GM21515 (cell line): ENCODE measurements at regions not wholly inside any gene's neighbourhood (a gene's known extent, or its start where the extent isn't known, plus 50 kb on each side); places are given as distances from the start of the nearest gene placed in this dataset.
"Not testable (repeated sequence)": the region's sequence is repeated elsewhere in the genome, so short reads cannot be mapped to it uniquely, and the experiment has no call there.

ENCODE experiments used
- ATAC-seq: cut with Tn5 transposase; IDR thresholded peaks from one replicate; pipeline ENCODE4 v1.9.1; 2021; ENCODE audit not compliant: unreplicated experiment

DNA sequence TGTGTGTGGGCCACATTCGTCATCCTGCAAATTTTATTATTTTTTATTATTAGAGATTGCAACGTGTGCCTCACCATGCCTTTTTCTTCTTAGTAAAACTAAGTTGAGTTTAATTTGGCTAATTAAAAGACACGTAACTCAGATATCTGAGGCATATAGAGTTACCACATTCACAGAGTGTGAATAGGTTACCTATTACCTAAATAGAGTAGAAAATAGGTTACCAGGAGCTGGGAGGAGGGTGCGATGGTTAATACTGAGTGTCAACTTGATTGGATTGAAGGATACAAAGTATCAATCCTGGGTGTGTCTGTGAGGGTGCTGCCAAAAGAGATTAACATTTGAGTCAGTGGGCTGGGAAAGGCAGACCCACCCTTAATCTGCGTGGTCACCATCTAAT is 116.3 kb upstream of the CARD11 start:
- ATAC-seq, result not testable (repeated sequence)

DNA sequence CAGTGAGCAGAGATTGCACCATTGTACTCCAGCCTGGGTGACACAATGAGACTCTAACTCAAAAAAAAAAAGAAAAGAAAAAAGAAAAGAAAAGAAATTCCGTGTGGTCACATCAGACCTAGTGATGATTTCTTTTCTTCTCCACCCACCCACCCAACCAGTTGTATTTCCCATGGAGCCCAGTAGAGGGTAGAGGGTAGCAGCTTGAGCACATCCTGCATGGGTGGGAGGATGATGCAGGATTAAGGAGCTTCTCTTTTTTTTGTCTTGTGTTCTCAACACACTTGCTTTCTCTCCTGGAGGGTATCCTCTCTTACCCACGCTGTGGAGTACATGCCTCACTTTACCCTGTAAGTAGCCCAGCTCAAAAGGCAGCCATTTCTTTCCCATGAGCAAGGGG is 118.6 kb upstream of the CARD11 start:
- ATAC-seq, result no peak

DNA sequence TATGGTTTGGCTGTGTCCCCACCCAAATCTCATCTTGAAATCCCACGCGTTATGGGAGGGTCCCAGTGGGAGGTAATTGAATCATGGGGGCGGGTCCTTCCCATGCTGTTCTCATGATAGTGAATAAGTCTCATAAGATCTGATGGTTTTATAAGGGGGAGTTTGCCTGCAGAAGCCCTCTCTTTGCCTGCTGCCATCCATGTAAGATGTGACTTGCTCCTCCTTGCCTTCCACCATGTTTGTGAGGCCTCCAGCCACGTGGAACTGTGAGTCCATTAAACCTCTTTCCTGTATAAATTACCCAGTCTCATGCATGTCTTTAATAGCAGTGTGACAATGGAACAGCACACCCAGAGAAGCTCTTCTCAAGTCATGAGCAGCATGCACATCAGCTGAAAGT is 119.1 kb upstream of the CARD11 start:
- not testable (repeated sequence) for ATAC-seq

DNA sequence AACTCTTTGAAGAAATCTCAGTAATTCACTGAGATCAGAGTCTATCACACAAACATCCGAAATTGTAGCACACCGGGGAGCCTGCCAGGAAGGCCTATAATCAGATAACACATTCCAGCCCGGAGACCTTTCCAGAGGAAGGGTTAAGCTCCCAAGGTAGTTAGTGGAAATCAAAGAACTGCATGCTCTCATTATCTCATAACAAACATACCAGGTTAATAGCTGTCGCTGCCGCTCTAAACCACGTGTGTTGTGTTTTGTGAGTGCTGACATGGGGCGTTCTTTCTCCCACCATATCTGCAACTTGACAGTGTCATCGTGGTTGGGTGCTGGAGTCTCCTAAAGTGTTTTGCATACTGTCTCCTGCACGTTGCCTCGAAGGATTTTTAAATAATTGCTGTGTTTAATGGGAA is 120.7 kb upstream of the CARD11 start:
- no peak for ATAC-seq

DNA sequence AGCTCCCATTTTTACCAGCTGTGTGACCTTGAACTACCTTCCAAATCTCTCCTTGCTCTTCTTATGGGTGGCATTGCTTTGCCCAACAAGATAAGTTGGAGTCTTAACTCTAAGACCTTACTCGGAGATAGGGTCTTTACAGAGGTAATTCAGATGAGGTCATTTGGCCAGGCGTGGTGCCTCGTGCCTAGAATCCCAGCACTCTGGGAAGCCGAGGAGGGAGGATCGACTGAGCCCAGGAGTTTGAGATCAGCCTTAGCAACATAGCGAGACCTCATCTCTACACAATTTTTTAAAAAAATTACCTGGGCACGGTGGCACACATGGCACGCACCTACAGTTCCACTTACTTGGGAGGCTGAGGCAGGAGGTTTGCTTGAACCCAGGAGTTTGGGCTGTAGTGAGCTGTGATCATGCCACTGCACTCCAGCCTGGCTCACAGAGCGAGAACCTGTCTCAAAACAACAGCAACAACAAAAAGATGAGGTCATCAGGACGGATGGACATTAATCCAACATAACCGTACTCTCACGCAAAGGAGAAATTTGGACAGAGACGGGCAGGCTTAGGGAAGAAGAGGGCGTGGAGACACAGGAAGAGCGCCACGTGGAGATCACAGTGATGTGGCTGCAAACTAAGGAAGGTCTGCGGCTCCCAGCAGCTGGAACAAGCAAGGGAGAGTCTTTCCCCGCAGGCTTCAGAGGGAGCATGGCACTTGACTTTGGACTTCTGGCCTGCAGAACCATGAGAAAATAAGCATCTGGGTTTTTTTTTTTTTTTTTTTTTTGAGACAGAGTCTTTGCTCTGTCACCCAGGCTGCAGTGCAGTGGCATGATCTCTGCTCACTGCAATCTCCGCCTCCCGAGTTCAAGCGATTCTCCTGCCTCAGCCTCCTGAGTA is 122.3 kb upstream of the CARD11 start:
- ATAC-seq, result no peak

DNA sequence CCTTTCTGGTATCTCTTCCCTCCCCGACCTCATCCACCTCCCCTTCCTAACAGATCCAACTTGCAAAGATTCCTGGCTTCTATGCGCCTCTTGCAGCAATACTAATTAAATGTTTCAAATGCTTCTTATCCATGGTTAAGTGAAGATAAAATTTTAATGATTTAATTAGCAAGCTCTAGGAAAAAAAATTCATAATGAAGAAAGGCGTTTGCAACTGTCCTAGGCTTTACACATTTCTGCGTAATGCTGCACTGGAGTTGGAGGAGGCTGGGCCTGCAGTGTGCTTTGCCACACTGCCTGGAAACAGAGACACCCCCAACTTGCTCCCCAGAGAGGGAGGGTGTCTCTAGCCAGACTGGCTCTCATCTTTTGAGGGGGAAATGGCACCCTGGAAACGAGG is 123.9 kb upstream of the CARD11 start:
- ATAC-seq, result no peak

DNA sequence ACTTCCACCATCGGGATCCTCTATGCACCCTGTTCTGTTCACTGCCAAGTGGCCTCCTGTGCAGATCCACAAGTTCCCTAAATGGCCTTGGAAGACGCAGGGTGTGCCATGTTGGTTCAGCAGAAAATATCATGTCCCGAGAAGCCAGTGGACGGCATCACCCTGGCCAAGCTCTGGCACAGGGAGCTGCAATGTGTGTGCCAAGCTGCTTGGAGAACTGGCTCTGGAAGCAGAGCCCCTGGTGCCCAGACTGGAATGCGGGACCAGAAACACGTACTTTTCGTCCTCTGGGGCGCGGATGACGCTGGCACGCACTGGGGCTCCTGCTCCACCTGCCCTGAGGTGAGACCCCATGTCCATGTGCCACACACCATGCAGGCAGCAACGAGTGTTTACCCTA is 124.7 kb upstream of the CARD11 start:
- no peak for ATAC-seq

DNA sequence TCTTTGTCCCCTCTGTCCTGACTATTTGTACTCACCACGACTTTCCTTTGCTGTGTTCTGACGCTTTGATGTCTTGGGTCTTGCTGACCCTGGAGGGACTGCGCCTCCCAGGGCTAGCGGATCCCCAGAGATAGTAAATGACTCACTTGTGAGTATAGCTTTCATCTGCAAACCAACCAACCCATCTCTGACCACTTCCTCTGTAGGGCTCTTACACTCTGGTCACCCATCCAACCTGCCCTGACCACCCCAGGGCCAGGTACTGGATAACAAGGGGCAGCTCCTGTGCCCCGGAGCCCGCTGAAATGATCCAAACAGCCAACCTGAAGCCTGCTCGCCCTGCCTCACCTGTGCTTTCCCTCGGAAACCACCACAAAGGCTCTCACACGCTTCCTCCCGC is 125.2 kb upstream of the CARD11 start:
- ATAC-seq, result no peak

DNA sequence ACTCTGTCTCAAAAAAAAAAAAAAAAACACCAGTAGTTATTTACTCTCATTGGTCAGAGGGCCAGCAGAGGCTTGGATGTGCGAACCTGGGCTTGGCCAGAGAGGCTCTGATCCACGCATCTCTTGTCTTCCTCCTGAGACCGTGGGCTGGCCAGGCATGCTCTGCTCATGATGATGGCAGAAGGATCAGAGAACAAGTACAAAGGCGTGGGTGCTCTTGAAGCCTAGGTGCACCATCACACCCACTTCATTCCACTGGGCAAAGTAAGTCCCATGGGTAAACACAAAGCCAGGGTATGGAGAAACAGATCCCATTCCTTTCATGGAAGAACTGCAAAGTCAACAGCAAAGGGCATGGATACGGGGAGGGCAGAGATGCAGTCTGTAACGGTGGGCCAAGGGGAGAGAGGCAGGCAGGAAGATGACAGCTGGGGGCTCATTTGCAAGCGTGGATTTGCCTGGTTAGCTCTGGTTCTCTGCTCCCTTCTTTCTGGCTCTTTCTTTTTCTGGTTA is 128.2 kb upstream of the SDK1 start:
- no peak for ATAC-seq

DNA sequence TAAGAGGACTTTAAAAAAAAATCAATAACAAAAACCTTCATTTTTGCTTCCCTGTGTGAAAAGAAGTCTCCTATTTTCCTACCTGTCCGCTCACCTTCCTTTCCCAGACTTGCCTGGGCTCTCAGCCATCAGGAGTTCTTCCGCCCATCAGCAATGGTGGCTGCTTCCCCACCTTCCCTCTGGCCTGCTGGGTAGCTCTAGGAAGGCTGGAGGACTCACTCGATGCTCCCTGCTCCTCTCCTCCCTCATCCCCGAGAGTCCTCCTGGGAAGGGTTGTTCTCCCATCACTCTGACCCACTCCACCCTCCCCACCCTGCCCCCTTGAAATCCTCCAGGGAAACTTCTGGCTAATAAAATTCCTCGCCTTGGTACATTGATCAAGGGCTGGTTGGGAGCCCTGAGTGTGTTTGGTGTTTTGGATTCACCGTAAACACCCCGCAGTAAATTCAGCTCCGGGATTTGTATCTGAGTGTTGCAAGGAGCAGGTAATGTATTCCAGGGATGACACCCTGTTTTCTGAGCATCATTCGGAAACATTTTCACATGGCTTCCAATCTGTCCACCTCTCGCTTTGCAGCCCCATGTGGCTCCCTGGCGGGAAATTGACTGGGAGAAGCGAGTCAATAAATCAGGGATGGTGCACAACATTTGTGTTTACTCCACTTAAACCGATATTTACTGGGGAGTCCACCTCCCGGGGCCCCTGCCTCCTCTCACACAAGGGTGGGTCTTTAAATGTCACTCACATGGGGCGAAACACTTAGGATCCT is 126.4 kb upstream of the SDK1 start:
- no peak for ATAC-seq

DNA sequence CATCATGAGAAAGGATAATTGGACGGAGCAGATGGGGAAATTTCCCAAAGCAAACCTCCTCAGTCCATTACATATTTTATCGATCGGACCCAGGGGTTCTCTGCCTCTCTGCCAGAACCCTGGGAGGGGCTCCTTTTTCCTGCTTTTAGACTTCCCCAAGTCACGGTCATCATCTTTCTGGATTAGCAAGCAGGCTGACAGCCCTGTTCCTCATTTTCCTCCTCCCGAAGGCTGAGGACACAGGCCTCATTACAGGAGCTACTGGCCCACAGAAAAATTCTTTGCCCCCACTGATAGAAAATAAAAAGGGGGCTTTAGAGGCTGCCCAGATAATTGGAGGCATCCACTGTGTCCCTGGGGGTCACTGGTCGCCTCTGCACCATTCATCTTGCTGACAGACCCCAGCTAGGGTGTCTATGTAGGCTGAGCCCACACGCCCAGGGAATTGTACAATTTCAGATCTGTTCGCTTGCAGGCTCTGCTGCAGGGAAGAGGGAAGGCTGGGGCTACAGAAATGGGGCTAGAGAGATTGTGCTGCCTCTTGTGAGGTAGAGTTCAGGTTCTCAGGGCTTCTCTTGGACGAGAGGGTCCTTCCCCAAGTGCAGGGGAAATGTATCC is 125.7 kb upstream of the SDK1 start:
- no peak for ATAC-seq

DNA sequence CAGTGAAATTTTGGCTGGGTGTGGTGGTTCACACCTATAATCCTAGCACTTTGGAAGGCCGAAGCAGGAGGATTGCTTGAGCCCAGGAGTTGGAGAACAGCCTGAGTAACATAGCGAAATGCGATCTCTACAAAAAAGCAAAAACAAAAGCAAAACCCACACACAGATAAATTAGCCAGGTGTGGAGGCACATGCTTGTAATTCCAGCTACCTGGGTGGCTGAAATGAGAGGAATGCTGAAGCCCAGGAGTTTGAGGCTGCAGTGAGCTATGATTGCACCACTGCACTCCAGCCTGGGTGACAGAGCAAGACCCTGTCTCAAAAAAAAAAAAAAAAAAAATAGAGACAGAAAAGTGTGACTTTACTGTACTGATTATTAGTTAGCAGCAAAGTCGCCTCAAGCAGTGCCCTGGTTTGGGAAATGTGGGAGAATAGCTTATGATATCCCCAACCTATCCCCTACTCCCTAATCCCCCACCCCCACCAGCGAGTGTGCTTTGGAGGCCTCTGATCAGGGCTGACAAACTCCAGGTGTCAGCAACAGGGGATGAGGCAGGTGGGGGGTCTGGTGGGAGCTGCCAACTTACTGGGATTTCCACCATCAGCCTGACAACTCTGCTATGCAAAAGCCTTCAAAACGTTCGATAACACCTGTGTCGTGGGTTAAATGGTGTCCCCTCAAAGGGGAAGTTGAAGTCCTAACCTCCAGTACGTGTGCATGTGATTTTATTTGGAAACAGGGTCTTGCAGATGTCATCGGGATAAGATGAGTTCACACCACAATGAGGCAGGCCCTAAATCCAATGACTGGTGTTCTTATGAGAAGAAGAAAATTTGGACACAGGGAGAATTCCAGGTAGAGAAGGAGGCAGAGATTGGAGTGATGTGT is 124.7 kb upstream of the SDK1 start:
- ATAC-seq, result no peak

DNA sequence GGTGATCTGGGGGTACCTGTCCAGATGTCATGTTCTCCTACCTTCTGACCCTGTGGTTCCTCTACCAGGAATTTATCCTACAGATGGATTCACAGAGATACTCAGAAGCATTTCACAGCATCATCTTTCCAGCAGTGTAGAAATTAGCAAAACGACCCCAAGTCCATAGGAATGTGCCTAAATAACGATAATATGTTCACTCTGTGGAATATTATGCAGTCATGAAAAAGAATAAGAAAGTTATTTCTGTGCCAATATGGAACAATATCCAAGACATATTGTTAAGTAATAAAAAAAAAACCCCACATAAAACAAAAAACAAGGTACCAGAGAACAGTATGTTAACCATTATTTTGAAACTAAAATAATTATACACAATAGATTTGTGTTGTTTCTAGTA is 123.8 kb upstream of the SDK1 start:
- ATAC-seq, result no peak

DNA sequence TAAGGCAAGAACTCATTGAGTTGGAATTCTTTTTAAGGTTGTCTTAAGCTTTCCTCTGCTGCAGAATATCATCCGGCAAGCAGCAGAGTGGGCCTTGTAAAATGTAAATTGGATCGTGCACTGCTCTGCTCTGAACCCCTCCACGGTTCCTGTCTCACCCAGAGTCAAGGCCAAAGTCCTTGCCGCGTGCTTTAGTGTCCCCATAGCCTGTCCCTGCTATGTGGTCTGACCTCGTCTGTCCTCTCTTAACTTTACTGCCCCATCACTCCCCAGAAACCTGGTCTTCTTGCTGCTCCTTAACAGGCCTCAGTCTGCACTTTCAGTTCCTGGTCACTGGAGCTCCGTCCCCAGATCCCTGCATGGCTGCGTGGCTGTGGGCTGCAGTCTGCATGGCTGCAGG is 121.6 kb upstream of the SDK1 start:
- no peak for ATAC-seq

DNA sequence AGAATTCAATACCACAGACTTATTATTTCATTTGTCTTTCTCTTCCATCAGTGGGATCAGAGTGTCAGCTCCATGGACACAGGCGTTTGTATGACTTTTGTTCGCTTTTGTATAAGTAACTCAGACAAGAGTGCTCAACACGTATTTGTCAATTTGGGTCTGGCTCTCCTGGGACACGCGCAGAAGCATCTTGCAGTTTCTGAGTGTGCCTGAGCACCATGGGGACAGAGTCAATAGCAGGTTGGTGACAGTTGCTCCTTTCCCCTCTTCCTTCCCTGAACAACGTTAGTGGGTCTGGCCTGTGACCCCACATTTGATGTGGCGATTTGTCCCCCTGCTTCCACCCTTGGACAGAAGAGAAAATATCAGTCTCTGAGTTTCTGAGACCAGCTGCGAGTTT is 120.4 kb upstream of the SDK1 start:
- no peak for ATAC-seq

DNA sequence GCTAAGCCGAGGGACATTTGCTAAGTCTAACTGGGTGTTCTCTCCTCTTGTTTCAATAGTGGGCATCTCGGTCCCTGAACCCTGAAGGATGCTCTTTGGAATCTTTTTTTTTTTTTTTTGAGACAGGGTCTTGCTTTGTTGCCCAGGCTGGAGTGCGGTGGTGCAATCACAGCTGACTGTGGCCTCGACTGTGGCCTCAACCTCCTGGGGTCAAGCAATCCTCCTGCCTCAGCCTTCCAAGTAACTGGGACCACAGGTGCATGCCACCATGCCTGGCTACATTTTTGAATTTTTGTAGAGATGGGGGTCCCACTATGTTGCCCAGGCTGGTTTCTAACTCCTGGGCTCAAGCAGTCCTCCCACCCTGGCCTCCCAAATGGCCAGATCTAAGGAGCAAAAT is 119.0 kb upstream of the SDK1 start:
- ATAC-seq, result not testable (repeated sequence)

DNA sequence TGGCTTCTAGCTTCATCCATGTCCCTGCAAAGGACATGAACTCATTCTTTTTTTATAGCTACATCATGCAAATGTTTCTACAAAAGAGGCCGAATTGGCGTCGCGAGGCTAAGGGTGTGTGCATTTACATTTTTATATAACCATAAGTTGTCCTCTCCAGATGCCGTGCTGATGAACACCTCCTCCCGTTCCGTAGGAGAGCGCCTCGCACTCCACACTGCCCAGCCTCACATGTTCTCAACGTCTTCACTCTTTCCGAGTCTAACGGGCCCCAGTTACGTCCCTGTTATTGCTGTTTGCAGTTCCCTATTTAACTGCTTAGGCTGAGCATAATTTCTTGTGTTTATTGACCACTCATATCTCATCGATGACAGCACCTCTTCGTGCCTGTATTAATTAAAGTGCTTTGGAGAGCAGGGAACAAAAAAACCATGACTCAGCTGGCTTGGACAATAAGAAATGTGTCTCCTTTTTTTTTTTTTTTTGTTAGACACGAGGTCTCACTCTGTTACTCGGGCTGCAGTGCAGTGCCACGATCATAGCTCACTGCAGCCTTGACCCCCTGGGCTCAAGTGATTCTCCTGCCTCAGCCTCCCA is 113.5 kb upstream of the SDK1 start:
- no peak for ATAC-seq

DNA sequence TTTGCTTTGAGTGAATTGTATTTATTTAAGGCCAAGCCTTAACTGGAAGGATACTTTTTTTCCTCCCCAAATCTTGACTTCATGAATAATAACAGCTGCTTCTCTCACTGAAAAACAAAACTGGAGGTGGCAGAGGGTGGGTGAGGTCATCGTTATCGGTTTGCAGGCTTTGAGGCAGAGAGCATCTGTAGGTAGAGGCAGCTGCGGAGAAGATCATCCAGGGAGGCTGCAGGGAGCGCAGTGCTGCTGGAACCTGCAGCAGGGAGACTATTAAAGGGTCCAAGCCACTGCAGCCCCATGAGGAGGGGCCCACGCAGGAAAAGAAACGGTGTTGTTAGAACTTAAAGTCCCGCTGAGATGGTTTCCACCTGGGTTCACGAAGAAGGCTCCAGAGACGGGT is 112.1 kb upstream of the SDK1 start:
- no peak for ATAC-seq

DNA sequence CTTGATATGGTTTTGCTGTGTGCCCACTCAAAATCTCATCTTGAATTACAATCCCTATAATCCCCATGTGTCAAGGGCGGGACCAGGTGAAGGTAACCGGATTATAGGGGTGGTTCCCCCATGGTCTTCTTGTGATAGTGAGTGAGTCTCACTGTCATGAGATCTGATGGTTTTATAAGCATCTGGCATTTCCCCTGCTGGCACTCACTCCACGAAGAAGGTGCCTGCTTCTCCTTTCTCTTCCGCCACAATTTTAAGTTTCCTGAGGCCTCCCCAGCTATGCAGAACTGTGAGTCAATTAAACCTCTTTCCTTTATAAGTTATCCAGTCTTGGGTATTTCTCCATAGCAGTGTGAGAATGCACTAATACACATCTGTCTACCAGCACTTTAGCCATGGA is 109.5 kb upstream of the SDK1 start:
- ATAC-seq, result no peak

DNA sequence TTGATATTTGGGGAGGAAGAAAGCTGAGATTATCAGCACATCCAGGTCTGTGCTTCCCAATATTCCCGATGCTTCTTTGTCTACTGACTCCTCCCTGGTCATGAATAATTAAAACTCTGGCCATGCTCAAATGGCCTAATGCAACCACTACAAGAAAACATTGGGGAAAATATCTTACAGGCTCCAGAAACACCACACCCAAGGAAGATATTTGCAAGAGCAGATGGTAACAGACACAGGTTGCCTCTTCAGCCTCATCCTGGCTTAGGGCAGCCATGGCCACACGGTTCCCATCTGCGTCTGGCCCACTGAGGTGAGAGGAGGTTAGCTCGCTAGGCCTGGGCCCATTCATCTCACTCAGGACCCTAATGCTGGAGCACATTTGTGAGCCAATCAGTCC is 108.4 kb upstream of the SDK1 start:
- no peak for ATAC-seq
